ENCODE measurements at regions not wholly inside any gene's neighbourhood (a gene's known extent, or its start where the extent isn't known, plus 50 kb on each side); places are given as distances from the start of the nearest gene placed in this dataset.
A peak's percentile ranks its signal among the peaks of the same experiment; 100 is the strongest.

- DNase-seq (ENCODE audit: insufficient read length, low spot score) (no peak), FAIRE-seq (no peak)
Measured at GRCh38 chr1:209416039-209416438, 167.5 kb upstream of the CAMK1G start.

GRCh38 chr1:209416716-209417115, 166.8 kb upstream of the CAMK1G start:
- no peak for FAIRE-seq

More at GRCh38 chr1:209416039-209416438, 167.5 kb upstream of the CAMK1G start:
- TF ChIP-seq PAX5 (IDR thresholded peaks at IDR 0.05; ENCODE audit: insufficient read depth, low read length, severe bottlenecking), result no peak

GRCh38 chr1:209417761-209418160, 165.8 kb upstream of the CAMK1G start:
- no peak for TF ChIP-seq POLR2A (IDR thresholded peaks at IDR 0.05; ENCODE audit: low read depth, low read length)
- TF ChIP-seq TAF1 (IDR thresholded peaks at IDR 0.05; ENCODE audit: low read depth, low read length), result no peak
- TF ChIP-seq PAX5 (IDR thresholded peaks at IDR 0.05; ENCODE audit: insufficient read depth, low read length, severe bottlenecking), result no peak
- TF ChIP-seq POU2F2 (IDR thresholded peaks at IDR 0.05; ENCODE audit: low read depth, low read length), result no peak
- TF ChIP-seq POLR2AphosphoS5 (IDR thresholded peaks at IDR 0.05; ENCODE audit: low read depth, low read length), result no peak
- no peak for TF ChIP-seq SPI1 (IDR thresholded peaks at IDR 0.05; ENCODE audit: low read depth, low read length)
- no peak for DNase-seq (ENCODE audit: insufficient read length, low spot score)
- FAIRE-seq, result no peak

More at GRCh38 chr1:209416716-209417115, 166.8 kb upstream of the CAMK1G start:
- TF ChIP-seq TAF1 (IDR thresholded peaks at IDR 0.05; ENCODE audit: low read depth, low read length) (no peak), POLR2A (IDR thresholded peaks at IDR 0.05; ENCODE audit: low read depth, low read length) (no peak), SPI1 (IDR thresholded peaks at IDR 0.05; ENCODE audit: low read depth, low read length) (no peak)
- no peak for DNase-seq (ENCODE audit: insufficient read length, low spot score)

DNA sequence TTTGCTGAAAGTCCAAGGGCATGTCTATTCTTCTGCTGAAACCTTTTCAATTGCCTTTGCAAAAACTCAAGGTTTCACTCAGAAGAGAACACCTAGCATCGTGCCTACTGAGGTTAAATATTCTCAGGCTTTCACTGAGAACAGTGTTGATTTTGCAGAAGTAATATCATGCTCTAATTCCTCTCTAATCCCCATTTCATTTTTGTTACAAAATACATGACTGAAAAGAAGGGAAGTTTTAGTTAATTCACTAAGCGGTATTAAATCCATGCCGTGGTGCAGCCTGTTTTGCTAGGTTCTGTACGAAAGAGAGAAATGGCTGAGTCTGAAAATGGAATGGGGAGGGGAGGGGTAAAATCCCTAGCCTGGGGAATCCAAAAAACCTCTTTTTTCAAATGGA, 163.2 kb upstream of the CAMK1G start:
- FAIRE-seq (no peak), DNase-seq (ENCODE audit: insufficient read length, low spot score) (no peak)
- no peak for TF ChIP-seq PAX5 (IDR thresholded peaks at IDR 0.05; ENCODE audit: insufficient read depth, low read length, severe bottlenecking)
- no peak for TF ChIP-seq TAF1 (IDR thresholded peaks at IDR 0.05; ENCODE audit: low read depth, low read length)
- no peak for TF ChIP-seq POU2F2 (IDR thresholded peaks at IDR 0.05; ENCODE audit: low read depth, low read length)
- TF ChIP-seq SPI1 (IDR thresholded peaks at IDR 0.05; ENCODE audit: low read depth, low read length), result no peak
- no peak for TF ChIP-seq POLR2A (IDR thresholded peaks at IDR 0.05; ENCODE audit: low read depth, low read length)
- TF ChIP-seq POLR2AphosphoS5 (IDR thresholded peaks at IDR 0.05; ENCODE audit: low read depth, low read length), result no peak

DNA sequence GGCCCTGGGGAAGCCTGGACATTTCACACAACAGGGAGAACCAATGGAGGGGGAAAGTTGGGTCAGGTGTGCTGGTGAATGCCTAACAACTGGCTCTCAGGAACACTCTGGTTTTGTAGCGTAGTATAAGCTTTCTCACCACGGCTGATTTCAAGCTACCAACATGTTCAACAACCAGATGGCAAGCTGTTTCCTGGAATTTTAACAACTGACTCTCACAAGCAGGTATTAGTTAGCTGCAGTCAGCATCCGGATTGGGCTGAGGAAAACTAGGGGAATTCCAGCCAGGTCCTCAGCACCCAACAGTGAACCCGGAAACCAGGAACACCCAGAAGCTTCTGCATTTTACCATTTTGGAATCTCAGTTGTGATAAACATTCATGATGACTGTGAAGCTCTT, 162.3 kb upstream of the CAMK1G start:
- FAIRE-seq (no peak), DNase-seq (ENCODE audit: insufficient read length, low spot score) (no peak)
- TF ChIP-seq TAF1 (IDR thresholded peaks at IDR 0.05; ENCODE audit: low read depth, low read length) (no peak), POU2F2 (IDR thresholded peaks at IDR 0.05; ENCODE audit: low read depth, low read length) (no peak), POLR2A (IDR thresholded peaks at IDR 0.05; ENCODE audit: low read depth, low read length) (no peak), SPI1 (IDR thresholded peaks at IDR 0.05; ENCODE audit: low read depth, low read length) (no peak), POLR2AphosphoS5 (IDR thresholded peaks at IDR 0.05; ENCODE audit: low read depth, low read length) (no peak), PAX5 (IDR thresholded peaks at IDR 0.05; ENCODE audit: insufficient read depth, low read length, severe bottlenecking) (no peak)

GRCh38 chr1:209421978-209422680, 161.4 kb upstream of the CAMK1G start:
- FAIRE-seq (no peak), DNase-seq (ENCODE audit: insufficient read length, low spot score) (no peak)
- TF ChIP-seq POLR2A (IDR thresholded peaks at IDR 0.05; ENCODE audit: low read depth, low read length) (no peak), POLR2AphosphoS5 (IDR thresholded peaks at IDR 0.05; ENCODE audit: low read depth, low read length) (no peak), SPI1 (IDR thresholded peaks at IDR 0.05; ENCODE audit: low read depth, low read length) (no peak), POU2F2 (IDR thresholded peaks at IDR 0.05; ENCODE audit: low read depth, low read length) (no peak), PAX5 (IDR thresholded peaks at IDR 0.05; ENCODE audit: insufficient read depth, low read length, severe bottlenecking) (no peak)

GRCh38 chr1:209425959-209426358, 157.6 kb upstream of the CAMK1G start:
- FAIRE-seq (no peak), DNase-seq (ENCODE audit: insufficient read length, low spot score) (no peak)

DNA sequence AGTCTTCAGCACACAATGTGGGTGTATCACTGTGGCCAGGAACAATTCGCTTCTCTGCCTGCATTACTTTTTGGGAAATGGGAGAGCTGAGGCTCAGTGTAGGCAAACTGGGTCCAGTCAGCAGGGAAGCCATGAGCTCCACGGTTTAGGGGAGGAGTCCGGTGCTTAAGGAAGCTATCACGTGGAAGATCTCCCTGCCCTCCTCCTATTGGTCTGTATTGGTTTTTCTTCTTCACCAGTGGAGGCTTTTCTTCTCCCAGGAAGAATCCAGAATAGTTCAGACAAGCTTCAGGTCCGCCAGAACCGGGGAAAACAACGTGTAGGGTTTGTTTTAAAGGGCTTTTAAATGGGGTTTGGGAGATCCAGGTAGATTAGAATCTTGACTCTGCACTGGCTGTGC, 156.2 kb upstream of the CAMK1G start:
- TF ChIP-seq SPI1 (IDR thresholded peaks at IDR 0.05; ENCODE audit: low read depth, low read length), result no peak
- TF ChIP-seq POU2F2 (IDR thresholded peaks at IDR 0.05; ENCODE audit: low read depth, low read length), result no peak
- TF ChIP-seq PAX5 (IDR thresholded peaks at IDR 0.05; ENCODE audit: insufficient read depth, low read length, severe bottlenecking), result no peak
- TF ChIP-seq TAF1 (IDR thresholded peaks at IDR 0.05; ENCODE audit: low read depth, low read length), result no peak
- TF ChIP-seq POLR2A (IDR thresholded peaks at IDR 0.05; ENCODE audit: low read depth, low read length), result no peak
- TF ChIP-seq POLR2AphosphoS5 (IDR thresholded peaks at IDR 0.05; ENCODE audit: low read depth, low read length), result no peak
- DNase-seq (ENCODE audit: insufficient read length, low spot score) (no peak), FAIRE-seq (no peak)

More at GRCh38 chr1:209425959-209426358, 157.6 kb upstream of the CAMK1G start:
- TF ChIP-seq SPI1 (IDR thresholded peaks at IDR 0.05; ENCODE audit: low read depth, low read length) (no peak), PAX5 (IDR thresholded peaks at IDR 0.05; ENCODE audit: insufficient read depth, low read length, severe bottlenecking) (no peak), TAF1 (IDR thresholded peaks at IDR 0.05; ENCODE audit: low read depth, low read length) (no peak), POLR2AphosphoS5 (IDR thresholded peaks at IDR 0.05; ENCODE audit: low read depth, low read length) (no peak), POU2F2 (IDR thresholded peaks at IDR 0.05; ENCODE audit: low read depth, low read length) (no peak), POLR2A (IDR thresholded peaks at IDR 0.05; ENCODE audit: low read depth, low read length) (no peak)

GRCh38 chr1:209427811-209428210, 155.7 kb upstream of the CAMK1G start:
- DNase-seq (ENCODE audit: insufficient read length, low spot score) (no peak), FAIRE-seq (no peak)
- TF ChIP-seq POLR2A (IDR thresholded peaks at IDR 0.05; ENCODE audit: low read depth, low read length), result no peak
- TF ChIP-seq PAX5 (IDR thresholded peaks at IDR 0.05; ENCODE audit: insufficient read depth, low read length, severe bottlenecking), result no peak
- no peak for TF ChIP-seq POLR2AphosphoS5 (IDR thresholded peaks at IDR 0.05; ENCODE audit: low read depth, low read length)
- no peak for TF ChIP-seq POU2F2 (IDR thresholded peaks at IDR 0.05; ENCODE audit: low read depth, low read length)
- no peak for TF ChIP-seq TAF1 (IDR thresholded peaks at IDR 0.05; ENCODE audit: low read depth, low read length)
- no peak for TF ChIP-seq SPI1 (IDR thresholded peaks at IDR 0.05; ENCODE audit: low read depth, low read length)

DNA sequence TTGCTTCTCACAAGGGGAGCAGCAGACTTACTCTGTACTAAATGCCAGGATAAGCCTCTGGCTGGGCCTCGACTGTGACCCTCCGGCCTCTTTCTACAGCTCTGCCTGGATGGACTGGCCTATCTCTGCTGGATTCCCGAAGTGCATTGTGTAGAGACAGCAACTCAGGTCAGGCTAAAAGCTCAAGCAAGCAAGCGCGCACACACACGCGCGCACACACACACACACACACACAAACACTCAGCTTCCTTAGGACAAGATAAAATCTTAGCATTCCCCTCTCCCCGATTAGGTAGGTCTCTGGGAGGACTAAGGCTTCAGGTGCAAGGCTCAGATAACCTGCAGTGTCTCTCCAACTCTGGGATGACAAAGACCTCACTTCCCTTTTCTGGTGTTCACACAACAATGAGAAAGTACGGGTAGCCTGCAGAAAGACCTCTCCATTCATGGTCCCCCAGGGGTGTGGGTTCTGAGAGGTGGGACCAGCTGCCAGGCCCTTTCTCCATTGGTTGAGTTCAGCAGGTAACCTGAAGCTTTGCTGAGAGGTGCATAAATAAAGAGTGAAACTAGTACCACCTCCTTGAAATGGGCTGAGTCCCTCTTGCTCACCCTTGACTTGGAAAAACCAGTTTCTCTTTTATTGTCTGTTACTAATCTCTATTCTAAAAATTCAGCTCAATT, 155.1 kb upstream of the CAMK1G start:
- no peak for DNase-seq (ENCODE audit: insufficient read length, low spot score)
- TF ChIP-seq SPI1 (IDR thresholded peaks at IDR 0.05; ENCODE audit: low read depth, low read length) (peak; percentile 54), POLR2A (IDR thresholded peaks at IDR 0.05; ENCODE audit: low read depth, low read length) (no peak), TAF1 (IDR thresholded peaks at IDR 0.05; ENCODE audit: low read depth, low read length) (no peak)
- FAIRE-seq, result no peak

Measured in GM12891 (cell line).